Germinal center (tissue), 1 donor: ENCODE measurements at regions not wholly inside any gene's neighbourhood (a gene's known extent, or its start where the extent isn't known, plus 50 kb on each side); places are given as distances from the start of the nearest gene placed in this dataset.

ENCODE experiments used
- DNase-seq: peaks from one replicate; pipeline ENCODE4 v3.0.0; 2012; ENCODE audit warnings: mixed read lengths, low spot score

DNA sequence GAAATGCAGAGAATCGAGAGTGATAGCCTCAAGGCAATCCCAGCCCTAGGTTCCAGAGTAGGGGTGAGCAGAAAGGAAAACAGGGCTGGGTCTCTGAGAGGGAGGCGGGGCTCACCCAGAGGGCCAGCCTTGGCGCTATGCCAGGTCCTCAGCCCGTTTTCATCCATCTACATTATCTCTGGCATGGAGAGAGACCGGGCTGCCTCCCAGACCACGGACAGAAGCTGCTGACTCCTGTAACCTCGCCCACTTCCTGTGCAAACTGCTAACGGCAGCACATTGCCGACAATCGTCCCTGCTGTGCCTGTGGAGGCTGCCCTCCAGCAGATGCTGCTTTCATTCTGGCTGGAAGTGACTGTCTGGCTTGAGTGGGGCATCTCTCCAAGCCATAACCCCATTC, 569.1 kb downstream of the NPHP4 start:
- DNase-seq = no peak

- DNase-seq = no peak
These were observed 572.7 kb downstream of the NPHP4 start for GRCh38 chr1:5419501-5419900.

- DNase-seq = no peak
These were observed 575.7 kb downstream of the NPHP4 start for GRCh38 chr1:5416518-5416917.

- DNase-seq = no peak
These were observed 576.6 kb downstream of the NPHP4 start for GRCh38 chr1:5415606-5416005.

GRCh38 chr1:5410652-5411051, 581.6 kb downstream of the NPHP4 start:
- no peak for DNase-seq

- DNase-seq = no peak
These were observed 583.8 kb downstream of the NPHP4 start for GRCh38 chr1:5408401-5408800.

DNA sequence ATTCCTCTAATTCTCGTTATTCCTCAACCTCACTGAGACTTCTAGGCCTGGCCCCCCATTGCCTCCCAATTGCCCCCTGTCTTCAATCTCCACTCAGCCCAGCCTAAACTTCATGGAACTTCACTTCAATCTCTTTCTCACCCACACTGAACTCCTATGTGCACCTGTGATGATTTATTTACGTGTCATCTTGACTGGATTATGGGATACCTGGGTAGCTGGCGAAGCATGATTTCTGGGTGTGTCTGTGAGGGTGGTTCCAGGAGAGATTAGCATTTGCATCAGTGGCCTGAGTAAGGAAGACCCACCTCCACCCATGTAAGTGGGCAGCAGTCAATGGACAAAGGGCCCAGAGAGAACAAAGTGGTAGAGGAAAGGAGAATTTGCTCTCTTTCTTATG, 587.0 kb downstream of the NPHP4 start:
- no peak for DNase-seq

GRCh38 chr1:5404412-5405203, 587.6 kb downstream of the NPHP4 start:
- DNase-seq = no peak

- no peak for DNase-seq
These were observed 588.3 kb downstream of the NPHP4 start for GRCh38 chr1:5403935-5404334.

GRCh38 chr1:5402618-5403017, 589.6 kb downstream of the NPHP4 start:
- DNase-seq = no peak

GRCh38 chr1:5399771-5400170, 592.5 kb downstream of the NPHP4 start:
- DNase-seq = no peak

GRCh38 chr1:5396593-5396992, 595.6 kb downstream of the NPHP4 start:
- DNase-seq = no peak

DNA sequence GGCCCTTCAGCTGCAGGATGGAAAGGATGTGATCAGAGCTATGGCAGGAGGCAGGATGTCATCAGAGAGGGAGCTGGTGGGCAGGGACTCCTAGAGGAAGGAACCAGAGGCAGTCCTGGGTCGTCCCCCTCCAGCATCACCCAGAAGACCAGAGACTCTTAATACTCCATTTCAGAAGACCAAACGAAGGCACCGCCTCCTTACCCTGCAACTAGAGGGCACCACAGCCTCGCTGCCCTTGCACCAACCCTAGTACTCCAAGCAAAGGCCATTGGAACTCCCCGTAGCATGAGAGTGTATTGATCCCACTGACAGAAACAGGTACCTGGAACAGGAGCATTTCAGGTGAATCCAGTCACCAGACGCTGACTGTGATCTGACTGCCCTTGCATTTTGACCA, 598.1 kb downstream of the NPHP4 start:
- DNase-seq = no peak

GRCh38 chr1:5393603-5394002, 598.6 kb downstream of the NPHP4 start:
- DNase-seq = no peak

DNA sequence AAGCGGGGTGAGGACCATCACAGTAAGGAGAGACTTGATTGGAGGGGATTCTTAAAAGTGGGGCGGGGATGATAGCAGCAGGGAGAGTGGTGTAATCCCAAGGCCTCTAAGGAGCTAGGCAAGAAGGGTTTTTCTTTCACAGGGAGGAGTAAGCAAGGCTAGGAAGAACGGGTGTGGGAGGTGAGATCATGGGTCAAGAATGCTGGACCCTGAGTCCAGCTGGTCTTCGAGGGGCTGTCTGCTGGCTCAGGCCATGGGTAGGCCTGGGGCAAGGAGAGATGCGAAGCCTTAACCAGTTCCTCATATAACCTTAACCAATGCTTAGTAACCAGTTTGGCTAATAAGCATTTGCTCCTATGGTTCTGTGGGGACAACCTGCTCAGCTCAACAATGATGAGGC, 599.1 kb downstream of the NPHP4 start:
- DNase-seq = no peak

GRCh38 chr1:5391725-5392124, 600.5 kb downstream of the NPHP4 start:
- DNase-seq = no peak

DNA sequence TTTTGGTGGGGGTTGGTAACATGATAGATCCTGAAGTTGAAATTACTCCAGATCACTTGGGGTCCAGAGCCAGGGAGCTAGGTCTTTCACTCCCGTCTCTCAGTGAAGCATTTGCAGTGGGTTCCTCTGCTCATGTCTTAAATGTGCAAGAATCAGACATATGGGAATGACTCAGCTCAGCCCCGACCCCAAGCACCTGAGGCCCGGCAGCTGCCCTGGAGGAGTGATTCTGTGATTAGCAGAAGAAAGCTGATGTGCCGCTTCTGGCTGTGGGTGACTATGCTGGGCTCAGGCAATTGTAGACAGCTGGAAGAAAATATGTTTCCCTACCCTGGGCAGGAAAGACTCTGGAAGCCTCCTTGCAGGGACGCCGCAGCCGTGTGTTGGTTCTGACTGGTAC, 601.7 kb downstream of the NPHP4 start:
- no peak for DNase-seq

DNA sequence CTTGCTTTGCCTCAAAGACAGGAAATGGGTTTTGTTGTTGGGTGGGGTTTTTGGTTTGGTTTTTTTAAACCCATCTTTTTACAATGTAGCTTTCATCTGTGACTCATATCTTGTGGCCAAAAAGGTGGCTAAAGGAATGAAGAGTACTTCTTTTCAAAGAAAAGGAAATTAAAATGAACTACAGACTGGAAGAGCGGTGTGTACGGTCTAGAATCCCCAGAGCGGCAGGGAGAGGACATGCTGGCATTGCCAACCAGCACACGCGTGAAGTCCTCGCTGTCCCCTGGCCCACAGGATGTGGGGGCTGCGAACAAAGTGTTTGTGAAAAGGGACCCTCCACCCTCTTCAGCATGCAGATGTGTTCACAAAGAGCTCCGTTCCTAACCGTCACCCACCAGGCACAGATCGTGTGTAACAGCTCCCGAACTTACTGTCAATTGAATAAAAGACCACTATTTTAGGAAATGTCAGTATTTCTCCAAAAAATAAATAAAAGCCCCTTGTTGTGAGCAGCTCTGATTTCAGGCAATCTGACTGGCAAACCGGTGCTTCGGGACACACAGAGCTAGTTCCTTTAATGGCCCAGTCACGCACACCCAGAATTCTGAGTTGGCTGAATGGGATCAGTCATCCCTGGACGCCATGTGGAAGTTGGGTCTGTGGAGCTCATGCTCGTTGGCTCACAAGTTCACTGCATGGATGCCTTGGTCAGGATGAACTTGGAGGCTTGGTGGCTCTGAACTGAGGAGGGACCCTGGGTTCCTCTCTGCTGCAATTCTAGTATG, 602.9 kb downstream of the NPHP4 start:
- DNase-seq = no peak

- DNase-seq = no peak
These were observed 603.6 kb downstream of the NPHP4 start for GRCh38 chr1:5388622-5389021.

DNA sequence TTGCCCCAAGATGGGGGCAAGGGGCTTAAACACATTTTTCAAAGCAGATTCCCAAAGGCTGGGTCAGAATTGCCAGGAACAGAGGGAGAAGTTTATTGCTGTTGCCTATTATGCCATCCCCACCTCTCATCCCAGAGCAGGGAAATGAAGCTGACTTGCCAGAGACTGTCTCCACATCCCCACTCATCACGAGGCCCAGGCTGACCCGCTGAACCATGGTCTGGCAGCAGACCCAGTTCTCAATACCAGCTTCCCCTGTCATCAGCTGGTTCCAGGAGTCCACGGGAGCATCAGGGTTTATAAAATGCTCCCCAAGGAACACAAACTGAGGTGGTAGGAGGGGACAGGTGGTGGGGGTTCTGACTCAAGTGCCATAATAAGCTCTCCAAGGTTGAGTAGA, 605.9 kb downstream of the NPHP4 start:
- DNase-seq = no peak

DNA sequence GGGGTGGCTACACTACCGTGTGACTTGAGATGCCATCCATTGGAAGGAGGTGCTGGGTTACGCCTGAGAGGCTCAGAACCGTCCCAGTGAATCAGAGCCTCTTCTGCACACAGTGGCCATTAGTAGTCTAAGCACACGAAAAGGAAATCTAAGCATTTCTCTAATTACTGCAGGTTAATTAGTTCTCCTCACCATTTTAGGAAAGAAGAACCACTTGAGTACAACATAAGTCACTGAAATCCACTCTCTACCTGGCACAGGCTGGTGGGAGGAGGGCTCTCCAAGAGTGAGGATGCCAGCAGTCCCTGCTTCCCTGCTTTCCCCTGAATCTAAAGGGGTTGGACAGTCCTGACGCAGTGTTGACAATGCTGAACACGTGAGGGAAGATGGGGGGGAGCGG, 606.3 kb downstream of the NPHP4 start:
- DNase-seq = no peak

- DNase-seq = no peak
These were observed 607.0 kb downstream of the NPHP4 start for GRCh38 chr1:5385096-5385799.

- DNase-seq = no peak
These were observed 610.7 kb downstream of the NPHP4 start for GRCh38 chr1:5381491-5381890.
